ENCODE measurements at regions not wholly inside any gene's neighbourhood (a gene's known extent, or its start where the extent isn't known, plus 50 kb on each side); places are given as distances from the start of the nearest gene placed in this dataset.

GRCh38 chr2:17311771-17312511 is 206.3 kb downstream of the RAD51AP2 start:
- intact Hi-C loops (cut with micrococcal nuclease): no loop called here
- no peak for ATAC-seq
- no peak for DNase-seq

DNA sequence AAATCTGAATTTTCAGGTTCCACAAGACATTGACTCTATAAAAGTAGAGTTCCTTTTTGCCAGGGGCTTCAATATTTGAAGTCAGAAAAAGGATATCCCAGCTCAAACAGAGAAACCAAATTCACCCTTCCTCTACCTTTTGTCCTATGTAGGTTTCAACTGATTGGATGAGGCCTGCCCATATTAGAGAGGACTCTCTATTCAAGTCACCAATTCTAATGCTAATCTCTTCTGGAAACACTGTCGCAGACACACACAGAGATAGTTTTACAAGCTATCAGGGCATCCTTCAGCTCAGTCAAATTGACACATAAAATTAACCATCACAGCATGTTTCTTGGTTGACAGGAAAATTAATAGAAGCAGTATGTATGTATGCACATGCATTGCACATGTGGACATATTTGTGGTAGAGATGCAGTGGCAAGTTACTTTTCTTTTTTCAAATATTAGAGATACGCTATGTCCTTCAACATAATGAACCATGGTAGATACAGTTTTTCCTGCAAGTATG is 207.1 kb downstream of the RAD51AP2 start:
- no peak for ATAC-seq
- intact Hi-C loops (cut with micrococcal nuclease): no loop called here

GRCh38 chr2:17309741-17310339 is 208.4 kb downstream of the RAD51AP2 start:
- ATAC-seq: peak; percentile 49
- intact Hi-C loops (cut with micrococcal nuclease): loop anchor here (10.0 kb wide), 1 partner anchor 535 kb away; no protein-coding TSS in a partner anchor
- DNase-seq: no peak

More for the DNA sequence above, 207.1 kb downstream of the RAD51AP2 start:
- no peak for DNase-seq

DNA sequence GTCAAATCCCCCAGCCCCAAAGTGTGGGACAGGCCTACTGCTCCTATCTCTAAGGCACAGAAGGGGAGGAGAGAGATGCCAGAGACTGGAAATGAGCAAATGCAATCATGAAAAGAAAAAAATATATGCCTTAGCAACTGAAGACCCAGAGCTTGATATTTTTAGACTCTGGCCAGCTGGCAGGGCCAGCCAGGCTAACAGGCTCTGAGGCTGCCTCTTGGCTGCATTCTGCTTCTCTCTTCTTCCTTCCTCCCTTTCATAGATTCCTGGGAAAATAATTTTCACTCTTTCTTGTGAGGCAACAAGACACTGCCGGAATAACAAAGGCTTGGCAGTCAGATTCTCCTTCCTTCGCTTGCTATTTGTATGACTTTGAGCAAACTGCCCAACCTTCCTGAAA is 209.1 kb downstream of the RAD51AP2 start:
- intact Hi-C loops (cut with micrococcal nuclease): loop anchor here (10.0 kb wide), 1 partner anchor 534 kb away; no protein-coding TSS in a partner anchor
- ATAC-seq (no peak), DNase-seq (no peak)

- intact Hi-C loops (cut with micrococcal nuclease): loop anchor here (10.0 kb wide), 1 partner anchor 532 kb away; no protein-coding TSS in a partner anchor
- no peak for ATAC-seq
Observed at GRCh38 chr2:17306706-17307105, 211.5 kb downstream of the RAD51AP2 start.

DNA sequence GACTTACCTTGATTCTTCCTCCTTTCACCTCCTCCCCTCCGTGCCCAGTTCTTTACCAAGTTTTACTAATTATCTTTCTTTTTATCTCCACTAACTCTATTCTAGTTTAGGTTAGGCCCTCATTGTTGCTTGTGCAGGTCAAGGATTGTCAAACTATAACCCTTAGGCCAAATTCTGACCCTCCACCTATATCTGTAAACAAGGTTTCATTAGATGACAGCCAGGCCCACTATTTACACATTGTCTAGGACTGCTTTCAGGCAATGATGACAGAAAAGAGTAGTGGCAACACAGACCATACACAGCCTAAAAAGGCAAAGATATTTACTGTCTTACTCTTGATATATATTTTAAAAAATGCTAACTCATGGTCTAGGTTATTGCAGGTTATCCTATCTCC is 212.0 kb downstream of the RAD51AP2 start:
- ATAC-seq: no peak

More at GRCh38 chr2:17306706-17307105, 211.5 kb downstream of the RAD51AP2 start:
- DNase-seq: no peak

GRCh38 chr2:17303521-17303920 is 214.7 kb downstream of the RAD51AP2 start:
- intact Hi-C loops (cut with micrococcal nuclease): loop anchor here (10.0 kb wide), 1 partner anchor 529 kb away; no protein-coding TSS in a partner anchor
- ATAC-seq (no peak), DNase-seq (no peak)

More for the DNA sequence above, 212.0 kb downstream of the RAD51AP2 start:
- no peak for DNase-seq
- intact Hi-C loops (cut with micrococcal nuclease): loop anchor here (10.0 kb wide), 1 partner anchor 531 kb away; no protein-coding TSS in a partner anchor

DNA sequence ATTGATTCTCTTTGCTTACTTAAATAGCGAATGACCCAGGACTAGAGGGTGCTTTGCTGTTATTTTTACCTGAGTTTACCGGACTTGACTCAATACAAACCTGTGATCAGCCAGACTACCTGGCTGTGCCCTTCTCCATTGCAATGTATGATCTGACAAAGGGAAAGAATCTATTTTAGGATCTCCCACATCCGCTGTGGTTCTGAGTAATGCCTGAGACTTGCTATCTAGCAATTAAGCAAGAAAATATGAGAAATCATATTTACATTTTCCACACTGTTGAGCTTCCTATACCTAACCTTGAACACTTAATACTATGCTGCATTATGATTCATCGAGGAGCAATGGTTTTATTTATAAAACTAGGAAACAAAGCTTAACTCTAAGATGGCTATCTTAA is 215.2 kb downstream of the RAD51AP2 start:
- no peak for DNase-seq
- intact Hi-C loops (cut with micrococcal nuclease): loop anchor here (10.0 kb wide), 1 partner anchor 528 kb away; no protein-coding TSS in a partner anchor
- no peak for ATAC-seq

DNA sequence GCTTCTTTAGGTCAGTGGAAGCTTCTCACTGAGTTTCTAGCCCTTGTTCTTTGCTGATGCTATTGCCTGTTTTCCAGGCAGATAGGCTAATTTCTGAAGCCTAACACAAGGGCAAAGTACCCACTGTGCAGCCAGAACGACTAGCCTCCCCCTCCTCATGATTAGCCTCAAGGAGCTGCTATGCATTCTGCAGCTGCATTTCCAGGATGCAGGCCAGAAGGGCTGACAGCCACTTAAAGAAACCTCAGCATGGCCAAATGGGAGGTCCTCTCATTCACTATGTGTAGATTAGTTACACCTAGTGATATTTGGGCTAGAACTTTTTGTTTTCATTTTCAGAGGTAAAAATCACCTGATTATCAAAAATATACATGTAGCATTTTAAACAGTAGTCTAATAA is 216.0 kb downstream of the RAD51AP2 start:
- DNase-seq: no peak
- ATAC-seq: no peak
- intact Hi-C loops (cut with micrococcal nuclease): loop anchor here (10.0 kb wide), 1 partner anchor 527 kb away; no protein-coding TSS in a partner anchor

GRCh38 chr2:17301437-17301836 is 216.8 kb downstream of the RAD51AP2 start:
- no peak for DNase-seq
- intact Hi-C loops (cut with micrococcal nuclease): loop anchor here (10.0 kb wide), 1 partner anchor 527 kb away; no protein-coding TSS in a partner anchor
- no peak for ATAC-seq

GRCh38 chr2:17299891-17300540 is 218.2 kb downstream of the RAD51AP2 start:
- no peak for DNase-seq
- intact Hi-C loops (cut with micrococcal nuclease): loop anchor here (10.0 kb wide), 1 partner anchor 525 kb away; no protein-coding TSS in a partner anchor
- ATAC-seq: no peak

DNA sequence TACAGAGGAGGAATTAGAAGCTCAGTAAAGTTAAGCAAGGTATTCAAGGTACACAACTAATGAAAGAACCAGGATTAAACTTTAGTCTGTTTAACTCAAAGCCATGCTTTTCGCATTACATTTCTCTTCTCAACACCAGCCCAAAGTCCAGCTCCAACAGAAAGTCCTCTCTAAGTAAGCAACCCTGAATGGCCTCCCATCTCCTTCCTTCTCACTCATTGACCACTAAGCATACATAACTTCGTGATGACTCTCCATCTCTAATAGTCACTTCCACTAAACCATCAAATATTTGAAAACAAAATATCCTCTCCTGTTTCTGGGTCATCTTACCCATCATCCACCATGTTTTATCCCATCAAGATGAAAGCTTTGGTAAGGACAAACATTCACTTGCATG is 219.8 kb downstream of the RAD51AP2 start:
- intact Hi-C loops (cut with micrococcal nuclease): no loop called here
- no peak for ATAC-seq
- DNase-seq: no peak

- ATAC-seq: no peak
- intact Hi-C loops (cut with micrococcal nuclease): no loop called here
Observed at GRCh38 chr2:17296686-17297085, 221.6 kb downstream of the RAD51AP2 start.

DNA sequence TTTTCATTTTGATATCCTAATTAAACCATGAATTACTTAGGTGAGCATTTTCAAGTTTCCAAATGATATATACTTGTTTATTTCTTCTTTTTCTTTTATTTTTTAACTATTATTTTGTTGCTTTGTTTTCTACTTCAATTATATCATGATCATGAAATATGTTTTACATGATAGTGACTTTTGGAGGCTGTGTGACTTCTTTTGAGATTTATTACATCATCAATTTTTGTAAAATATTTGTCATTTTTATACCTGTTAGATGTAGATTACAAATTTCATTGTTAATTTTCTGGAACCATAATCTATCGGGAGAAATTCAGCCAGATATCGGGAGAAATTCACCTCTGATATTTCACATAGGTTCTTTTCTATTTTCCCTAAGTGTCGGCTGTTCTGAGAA is 228.6 kb downstream of the RAD51AP2 start:
- ATAC-seq: no peak
- DNase-seq: no peak
- intact Hi-C loops (cut with micrococcal nuclease): no loop called here

More at GRCh38 chr2:17296686-17297085, 221.6 kb downstream of the RAD51AP2 start:
- no peak for DNase-seq

DNA sequence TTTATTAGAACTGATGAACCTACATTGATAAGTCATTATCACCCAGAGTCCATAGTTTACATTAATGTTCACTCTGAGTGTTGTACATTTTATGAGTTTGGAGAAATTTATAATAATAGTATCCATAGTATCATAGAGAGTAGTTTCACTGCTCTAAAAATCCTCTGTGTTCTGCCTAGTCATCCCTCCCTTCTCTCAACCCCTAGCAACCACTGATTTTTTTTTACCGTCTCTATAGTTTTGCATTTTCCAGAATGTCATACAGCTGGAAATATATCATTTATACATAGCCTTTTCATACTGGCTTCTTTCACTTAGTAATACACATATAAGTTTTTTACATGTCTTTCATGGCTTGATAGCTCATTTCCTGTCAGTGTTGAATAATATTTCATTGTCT is 231.1 kb downstream of the RAD51AP2 start:
- ATAC-seq (no peak), DNase-seq (no peak)
- intact Hi-C loops (cut with micrococcal nuclease): no loop called here

DNA sequence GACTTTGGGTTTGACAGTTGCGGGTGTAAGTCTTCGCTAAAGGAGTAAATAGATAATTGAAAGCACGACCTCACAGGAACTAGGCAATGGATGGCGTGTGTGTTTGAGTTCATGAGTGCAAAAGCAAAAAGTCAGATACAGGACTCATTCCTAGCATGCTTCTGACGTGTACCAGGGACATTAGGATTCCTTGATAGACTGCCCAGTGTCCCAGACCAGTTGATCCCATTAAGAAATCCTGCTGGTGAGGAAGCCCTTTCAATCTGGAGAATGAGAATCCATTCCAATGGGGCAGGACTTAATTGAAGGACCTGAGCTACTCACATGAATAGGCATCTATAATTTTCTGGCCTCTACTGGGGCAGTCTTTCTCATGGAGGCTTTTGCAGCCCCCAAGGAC is 235.4 kb downstream of the RAD51AP2 start:
- DNase-seq (no peak), ATAC-seq (no peak)
- intact Hi-C loops (cut with micrococcal nuclease): no loop called here

- DNase-seq: no peak
- intact Hi-C loops (cut with micrococcal nuclease): no loop called here
- ATAC-seq: no peak
Observed at GRCh38 chr2:17282245-17282644, 236.0 kb downstream of the RAD51AP2 start.

DNA sequence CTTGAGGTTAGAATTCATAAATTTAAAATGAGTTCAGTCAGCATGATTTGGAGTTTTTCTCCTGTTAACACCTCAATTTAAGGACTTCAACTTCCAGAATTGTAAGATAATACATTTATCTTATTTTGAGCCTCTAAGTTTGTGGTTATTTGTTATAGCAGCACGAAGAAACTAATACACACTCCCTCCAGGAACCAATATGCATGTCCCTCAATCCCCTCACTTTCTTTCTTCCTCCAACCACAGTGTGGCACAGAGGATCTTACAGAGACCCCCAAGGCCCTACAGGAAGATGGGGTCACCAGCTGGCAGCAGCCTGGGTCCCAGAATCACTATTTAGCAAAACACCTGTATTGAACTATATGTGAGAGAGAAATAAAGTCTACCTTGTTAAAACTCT is 242.0 kb downstream of the RAD51AP2 start:
- ATAC-seq (no peak), DNase-seq (no peak)
- intact Hi-C loops (cut with micrococcal nuclease): no loop called here

- ATAC-seq (no peak), DNase-seq (no peak)
- intact Hi-C loops (cut with micrococcal nuclease): no loop called here
Observed at GRCh38 chr2:17272652-17273525, 245.4 kb downstream of the RAD51AP2 start.

All from left ventricle myocardium superior (tissue), 1 donor.